IMR-90 (cell line): ENCODE measurements at regions not wholly inside any gene's neighbourhood (a gene's known extent, or its start where the extent isn't known, plus 50 kb on each side); places are given as distances from the start of the nearest gene placed in this dataset.

Source experiments
- ATAC-seq: fragments of 200-7000 bp; cut with Tn5 transposase; 2 replicates; pipeline ENCODE4 v1.9.1; 2020; ENCODE audit warnings: low read depth, mild to moderate bottlenecking, moderate library complexity
- BruUV-seq: library from RNA; stranded (reverse); fragments of 400-500 nt; replicated peaks from 2 replicates; lab custom pipeline; 2021; lab: Mats Ljungman, UMichigan
- CTCF ChIA-PET: fragments of 300-600 bp; formaldehyde crosslinking; extraction: SDS; loops from one replicate; lab custom pipeline; 2021; ENCODE audit warnings: antibody characterized with exemption; lab: Yijun Ruan, JAX
- POLR2A ChIA-PET: fragments of 300-600 bp; sonication (Branson Sonifier 250); formaldehyde crosslinking; loops from one replicate; lab custom pipeline; 2022; ENCODE audit warnings: antibody characterized with exemption; ENCODE audit not compliant: unreplicated experiment; lab: Charles Lee
- DNase-seq: peaks from one replicate; pipeline ENCODE4 v3.0.0; 2013
- H2AFZ ChIP-seq: replicated peaks from 2 replicates; pipeline ENCODE3; 2013; ENCODE audit warnings: low read length, mild to moderate bottlenecking; ENCODE audit not compliant: poor library complexity
- H2AK5ac ChIP-seq: 2 replicates; pipeline ENCODE4 v1.6.1; 2013; ENCODE audit warnings: low read depth, low read length, inconsistent platforms
- H2AK9ac ChIP-seq: replicated peaks from 2 replicates; pipeline ENCODE3; 2013; ENCODE audit warnings: mild to moderate bottlenecking, low read depth, low read length, moderate library complexity; ENCODE audit not compliant: poor library complexity
- H2BK120ac ChIP-seq: 2 replicates; pipeline ENCODE4 v1.6.1; 2013; ENCODE audit warnings: low read depth, low read length, inconsistent platforms
- H2BK15ac ChIP-seq: 3 replicates; pipeline ENCODE4 v1.6.1; 2013; ENCODE audit warnings: low read depth, low read length, inconsistent platforms
- H2BK20ac ChIP-seq: 2 replicates; pipeline ENCODE4 v1.6.1; 2013; ENCODE audit warnings: low read depth, mild to moderate bottlenecking, inconsistent platforms, low read length, moderate library complexity
- H2BK5ac ChIP-seq: 2 replicates; pipeline ENCODE4 v1.6.1; 2013; ENCODE audit warnings: mild to moderate bottlenecking, low read depth, low read length, inconsistent platforms; ENCODE audit not compliant: poor library complexity, severe bottlenecking
- H3K14ac ChIP-seq: replicated peaks from 2 replicates; pipeline ENCODE4 v1.6.1; 2013; ENCODE audit warnings: low read depth, low read length, inconsistent platforms
- H3K18ac ChIP-seq: 2 replicates; pipeline ENCODE4 v1.6.1; 2013; ENCODE audit warnings: low read depth, low read length, control low read depth
- H3K23ac ChIP-seq: 2 replicates; pipeline ENCODE4 v1.6.1; 2013; ENCODE audit warnings: low read depth, low read length, inconsistent platforms
- H3K27ac ChIP-seq: 2 replicates; pipeline ENCODE4 v1.5.1; 2013; ENCODE audit warnings: mild to moderate bottlenecking, control low read depth, low read length; ENCODE audit not compliant: insufficient read depth
- H3K27me3 ChIP-seq: 2 replicates; pipeline ENCODE4 v1.6.1; 2013; ENCODE audit warnings: low read length; ENCODE audit not compliant: control insufficient read depth, insufficient read depth
- H3K36me3 ChIP-seq: 2 replicates; pipeline ENCODE4 v1.6.1; 2013; ENCODE audit warnings: low read length, mixed read lengths; ENCODE audit not compliant: control insufficient read depth, insufficient read depth
- H3K4ac ChIP-seq: 2 replicates; pipeline ENCODE4 v1.6.1; 2013; ENCODE audit warnings: low read depth, low read length, inconsistent platforms
- H3K4me1 ChIP-seq: 2 replicates; pipeline ENCODE4 v1.6.1; 2013; ENCODE audit warnings: low read length, mixed read lengths; ENCODE audit not compliant: control insufficient read depth, insufficient read depth
- H3K4me2 ChIP-seq: 2 replicates; pipeline ENCODE4 v1.6.1; 2013; ENCODE audit warnings: low read depth, mild to moderate bottlenecking, control low read depth, low read length, moderate library complexity
- H3K4me3 ChIP-seq: 2 replicates; pipeline ENCODE4 v1.5.1; 2013; ENCODE audit warnings: low read depth, mild to moderate bottlenecking, control low read depth, low read length, moderate library complexity; ENCODE audit not compliant: insufficient read depth
- H3K56ac ChIP-seq: 2 replicates; pipeline ENCODE4 v1.6.1; 2013; ENCODE audit warnings: low read length, inconsistent platforms; ENCODE audit not compliant: insufficient read depth; ENCODE audit errors: extremely low read depth
- H3K79me1 ChIP-seq, 2 experiments: 2 replicates each; pipeline ENCODE4 v1.6.1; 2013; ENCODE audit warnings: low read length in 2 of 2, inconsistent platforms in 1 of 2, low read depth in 1 of 2
- H3K9ac ChIP-seq: 2 replicates; pipeline ENCODE4 v1.6.1; 2013; ENCODE audit warnings: low read depth, low read length, control low read depth
- H3K9me1 ChIP-seq: 2 replicates; pipeline ENCODE4 v1.6.1; 2013; ENCODE audit warnings: low read length, inconsistent platforms; ENCODE audit not compliant: insufficient read depth
- H3K9me3 ChIP-seq: 2 replicates; pipeline ENCODE4 v1.6.1; 2013; ENCODE audit warnings: low read length; ENCODE audit not compliant: control insufficient read depth, insufficient read depth
- H4K20me1 ChIP-seq: 2 replicates; pipeline ENCODE4 v1.6.1; 2013; ENCODE audit warnings: low read length, inconsistent platforms; ENCODE audit not compliant: insufficient read depth
- H4K5ac ChIP-seq: 2 replicates; pipeline ENCODE4 v1.6.1; 2013; ENCODE audit warnings: mild to moderate bottlenecking, low read depth, low read length, control low read depth
- H4K8ac ChIP-seq, 2 experiments: 2 replicates each; pipeline ENCODE4 v1.6.1; 2013; ENCODE audit warnings: low read depth in 2 of 2, low read length in 2 of 2, control low read depth in 1 of 2, inconsistent platforms in 1 of 2
- H4K91ac ChIP-seq: 2 replicates; pipeline ENCODE4 v1.6.1; 2013; ENCODE audit warnings: low read depth, low read length, inconsistent platforms; ENCODE audit not compliant: insufficient read depth
- BHLHE40 ChIP-seq: fragments of 150-350 bp; IDR thresholded peaks from 2 replicates; pipeline ENCODE4 v1.6.1; 2016; ENCODE audit warnings: mild to moderate bottlenecking, low read depth, low read length
- CEBPB ChIP-seq: IDR thresholded peaks from 2 replicates; pipeline ENCODE4 v1.6.1; 2012; ENCODE audit warnings: low read depth, low read length, improper control_type of control experiment
- CHD1 ChIP-seq: IDR thresholded peaks from 2 replicates; pipeline ENCODE4 v1.6.1; 2012; ENCODE audit warnings: low read depth, low read length, improper control_type of control experiment
- CTCF ChIP-seq: conservative IDR thresholded peaks from 2 replicates; pipeline ENCODE4 v1.5.1; 2012; ENCODE audit warnings: mild to moderate bottlenecking, low read depth, low read length, improper control_type of control experiment
- ELK1 ChIP-seq: fragments of 150-350 bp; IDR thresholded peaks from 2 replicates; pipeline ENCODE4 v1.6.1; 2016; ENCODE audit warnings: low read depth, mild to moderate bottlenecking, low read length, moderate library complexity, borderline replicate concordance
- FOS ChIP-seq: fragments of 150-350 bp; IDR thresholded peaks from 2 replicates; pipeline ENCODE4 v1.6.1; 2016; ENCODE audit warnings: low read depth, low read length
- MAFK ChIP-seq: IDR thresholded peaks from 2 replicates; pipeline ENCODE4 v1.6.1; 2012; ENCODE audit warnings: low read depth, low read length, improper control_type of control experiment
- MAZ ChIP-seq: IDR thresholded peaks from 2 replicates; pipeline ENCODE4 v1.6.1; 2012; ENCODE audit warnings: low read depth, mild to moderate bottlenecking, low read length, improper control_type of control experiment, moderate library complexity, borderline replicate concordance
- MXI1 ChIP-seq: IDR thresholded peaks from 2 replicates; pipeline ENCODE4 v1.6.1; 2012; ENCODE audit warnings: low read depth, mild to moderate bottlenecking, low read length, moderate library complexity, borderline replicate concordance
- NFE2L2 ChIP-seq: fragments of 150-350 bp; IDR thresholded peaks from 2 replicates; pipeline ENCODE4 v1.6.1; 2016; ENCODE audit warnings: low read depth, mild to moderate bottlenecking, low read length
- POLR2A ChIP-seq: IDR thresholded peaks from 2 replicates; pipeline ENCODE4 v1.6.1; 2012; ENCODE audit warnings: mild to moderate bottlenecking, low read depth, low read length
- RAD21 ChIP-seq: IDR thresholded peaks from 2 replicates; pipeline ENCODE4 v1.6.1; 2012; ENCODE audit warnings: low read length, improper control_type of control experiment
- RCOR1 ChIP-seq: IDR thresholded peaks from 2 replicates; pipeline ENCODE4 v1.6.1; 2012; ENCODE audit warnings: mild to moderate bottlenecking, low read length, improper control_type of control experiment; ENCODE audit not compliant: insufficient replicate concordance
- RFX5 ChIP-seq: IDR thresholded peaks from 2 replicates; pipeline ENCODE4 v1.8.0; 2012; ENCODE audit warnings: low read depth, mild to moderate bottlenecking, low read length, moderate library complexity
- SMC3 ChIP-seq: fragments of 150-350 bp; IDR thresholded peaks from 2 replicates; pipeline ENCODE4 v1.6.1; 2016; ENCODE audit warnings: low read depth, mild to moderate bottlenecking, antibody characterized with exemption, low read length, moderate library complexity
- USF2 ChIP-seq: fragments of 150-350 bp; IDR thresholded peaks from 2 replicates; pipeline ENCODE4 v1.6.1; 2017; ENCODE audit warnings: mild to moderate bottlenecking, antibody characterized with exemption, low read length, low read depth
- WGBS, 2 experiments: methylation state at CpG; one replicate each; pipeline versions ENCODE4 v1.1.5 to v1.1.7; 2013; ENCODE audit warnings: missing lambda C conversion rate in 2 of 2; ENCODE audit not compliant: insufficient read length in 1 of 2; ENCODE audit errors: extremely low coverage in 2 of 2; 5-methylcytosine and 5-hydroxymethylcytosine counted together
- dilution Hi-C: fragments of 300-500 bp; cut with HindIII; formaldehyde crosslinking; loops from one replicate; pipeline ENCODE4 v1.14.3; 2018; ENCODE audit warnings: low sequenced_read_pairs; ENCODE audit not compliant: unreplicated experiment
- in situ Hi-C: fragments of 300-500 bp; cut with MboI; formaldehyde crosslinking; loops from 3 replicates; pipeline ENCODE4 v1.14.3; 2019; ENCODE audit warnings: low sequenced_read_pairs, inconsistent platforms, mixed read lengths
- intact Hi-C: fragments of 100-400 bp; cut with micrococcal nuclease; formaldehyde crosslinking; loops from 2 replicates; pipeline ENCODE4 v1.10.0; 2022

- dilution Hi-C loops (no loop called here), in situ Hi-C loops (no loop called here), intact Hi-C loops (no loop called here)
- Histone ChIP-seq H3K56ac (no peak overlapping the region), H3K79me1 (no peaks in the 10 kb centered on the region), H3K9ac (no peak overlapping the region), H2AFZ (no peak overlapping the region), H3K18ac (no peak overlapping the region), H3K27ac (no peak overlapping the region), H2BK15ac (no peak overlapping the region), H3K23ac (no peak overlapping the region), H3K4me3 (no peak overlapping the region), H4K20me1 (no peaks in the 10 kb centered on the region), H4K91ac (no peak overlapping the region), H3K4ac (no peak overlapping the region), H3K4me1 (no peaks in the 10 kb centered on the region), H2BK20ac (no peak overlapping the region), H3K27me3 (no peaks in the 10 kb centered on the region), H4K5ac (no peak overlapping the region), H2BK120ac (no peak overlapping the region), H3K36me3 (no peaks in the 10 kb centered on the region), H3K9me3 (no peaks in the 10 kb centered on the region), H2AK5ac (no peak overlapping the region), H3K4me2 (no peak overlapping the region), H3K9me1 (no peaks in the 10 kb centered on the region), H2AK9ac (no peak overlapping the region), H3K14ac (no peak overlapping the region), H4K8ac (no peak overlapping the region), H2BK5ac (no peak overlapping the region)
- ATAC-seq (no peak), DNase-seq (no peak)
- POLR2A ChIA-PET = no interaction called here
- no peak for TF ChIP-seq CEBPB
- TF ChIP-seq FOS = no peak
- no peak for TF ChIP-seq MAZ
- no peak for TF ChIP-seq CHD1
- no peak for TF ChIP-seq ELK1
- TF ChIP-seq MXI1 = no peak
- no peak for TF ChIP-seq RAD21
- no peak for TF ChIP-seq RCOR1
- TF ChIP-seq SMC3 = no peak
- TF ChIP-seq CTCF = no peak
- TF ChIP-seq NFE2L2 = no peak
- TF ChIP-seq BHLHE40 = no peak
- no peak for TF ChIP-seq MAFK
- no peak for TF ChIP-seq RFX5
- TF ChIP-seq USF2 = no peak
- no peak for TF ChIP-seq POLR2A
- BruUV-seq = no TSS peak
- CTCF ChIA-PET = no interaction called here
- no CpG with 5 or more reads among the region's 3 CpGs for WGBS, 2 experiments
Measured at GRCh38 chr9:106643211-106643930, 219.6 kb upstream of the ZNF462 start.
